Suprapubic skin (tissue), 4 donors: ENCODE measurements at regions not wholly inside any gene's neighbourhood (a gene's known extent, or its start where the extent isn't known, plus 50 kb on each side); places are given as distances from the start of the nearest gene placed in this dataset.

Source experiments
- CTCF ChIP-seq, 2 donors: fragments of 200-600 bp in 1 of 2; fragments of 450-650 bp in 1 of 2; sonication (generic) in 1 of 2; IDR thresholded peaks; one replicate each; pipeline ENCODE4 v1.5.1; 2016 to 2019; ENCODE audit warnings: antibody characterized with exemption in 2 of 2, mild to moderate bottlenecking in 1 of 2, moderate library complexity in 1 of 2
- EP300 ChIP-seq: sonication (generic); formaldehyde crosslinking; IDR thresholded peaks from one replicate; pipeline ENCODE4 v1.6.1; 2017; ENCODE audit warnings: antibody characterized with exemption
- POLR2AphosphoS5 ChIP-seq, 3 donors: sonication (generic); formaldehyde crosslinking; IDR thresholded peaks; one replicate each; pipeline ENCODE4 v1.6.1; 2017; ENCODE audit warnings: antibody characterized with exemption in 3 of 3

DNA sequence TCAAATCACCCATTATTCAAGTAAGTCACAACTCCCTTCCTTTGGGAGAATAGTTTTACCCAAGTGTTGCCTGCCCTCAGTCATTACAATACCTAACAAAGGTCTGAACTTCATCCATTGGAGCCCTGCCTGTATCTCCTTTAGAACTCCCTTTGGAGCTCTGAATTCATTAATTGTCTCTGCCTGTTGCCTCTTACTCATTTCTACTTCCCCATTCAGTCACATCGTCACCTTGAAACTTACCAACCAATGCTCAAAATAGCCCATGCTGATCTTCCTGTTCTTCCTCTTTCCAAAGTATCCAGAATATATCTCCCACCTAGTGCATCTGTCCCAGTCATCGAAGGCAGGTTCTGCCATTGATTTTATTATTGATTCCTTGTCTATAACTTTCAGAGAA is 120.7 kb upstream of the ADGRF1 start:
- no peak for TF ChIP-seq EP300
- TF ChIP-seq CTCF (IDR thresholded peaks at IDR 0.05): no peak
- TF ChIP-seq POLR2AphosphoS5 (IDR thresholded peaks at IDR 0.05): no peak
